Uterus (tissue), 3 donors: ENCODE measurements at regions not wholly inside any gene's neighbourhood (a gene's known extent, or its start where the extent isn't known, plus 50 kb on each side); places are given as distances from the start of the nearest gene placed in this dataset.
"Not testable (repeated sequence)": the region's sequence is repeated elsewhere in the genome, so short reads cannot be mapped to it uniquely, and the experiment has no call there.

ENCODE experiments used
- DNase-seq, 2 donors: peaks; one replicate each; pipeline ENCODE4 v3.0.0-alpha.2; 2019 to 2020
- H3K27ac ChIP-seq, 2 donors: fragments of 200-600 bp; sonication (generic); 1 replicate in 1 of 2; 2 replicates in 1 of 2; pipeline ENCODE4 v1.5.1; 2016 to 2018
- H3K27me3 ChIP-seq, 2 donors: fragments of 200-600 bp; sonication (generic); one replicate each; pipeline ENCODE4 v1.5.1; 2018 to 2019; ENCODE audit warnings: control low read depth in 1 of 2
- H3K36me3 ChIP-seq, 2 donors: fragments of 200-600 bp; sonication (generic); one replicate each; pipeline ENCODE4 v1.5.1; 2019; ENCODE audit warnings: control low read depth in 1 of 2
- H3K4me1 ChIP-seq, 2 donors: fragments of 200-600 bp; sonication (generic); one replicate each; pipeline ENCODE4 v1.5.1; 2018 to 2019; ENCODE audit warnings: control low read depth in 1 of 2
- H3K4me3 ChIP-seq, 2 donors: fragments of 200-600 bp; sonication (generic); 1 replicate in 1 of 2; 2 replicates in 1 of 2; pipeline ENCODE4 v1.5.1; 2018 to 2019; ENCODE audit warnings: mild to moderate bottlenecking in 1 of 2
- H3K9me3 ChIP-seq, 2 donors: fragments of 200-600 bp; sonication (generic); one replicate each; pipeline ENCODE4 v1.5.1; 2019; ENCODE audit warnings: control low read depth in 1 of 2
- POLR2A ChIP-seq, 2 donors: fragments of 450-650 bp; IDR thresholded peaks; one replicate each; pipeline ENCODE4 v1.6.1; 2016; ENCODE audit warnings: antibody characterized with exemption in 2 of 2, mild to moderate bottlenecking in 1 of 2, moderate library complexity in 1 of 2
- intact Hi-C: fragments of 100-400 bp; cut with DNase I; formaldehyde crosslinking; loops from one replicate; pipeline ENCODE4 v1.15.1; 2023; ENCODE audit warnings: low total_unique reads
- TF ChIP-seq, protein P1 (sequence below), 4 experiments: fragments of 200-600 bp in 2 of 4; fragments of 450-650 bp in 2 of 4; sonication (generic) in 2 of 4; IDR thresholded peaks; one replicate each; pipeline ENCODE4 v1.5.1; 2016 to 2019; ENCODE audit warnings: antibody characterized with exemption in 4 of 4, mild to moderate bottlenecking in 2 of 4, moderate library complexity in 1 of 4
- donor health status: DM: yes; HTN: yes; CAD: no.

DNA sequence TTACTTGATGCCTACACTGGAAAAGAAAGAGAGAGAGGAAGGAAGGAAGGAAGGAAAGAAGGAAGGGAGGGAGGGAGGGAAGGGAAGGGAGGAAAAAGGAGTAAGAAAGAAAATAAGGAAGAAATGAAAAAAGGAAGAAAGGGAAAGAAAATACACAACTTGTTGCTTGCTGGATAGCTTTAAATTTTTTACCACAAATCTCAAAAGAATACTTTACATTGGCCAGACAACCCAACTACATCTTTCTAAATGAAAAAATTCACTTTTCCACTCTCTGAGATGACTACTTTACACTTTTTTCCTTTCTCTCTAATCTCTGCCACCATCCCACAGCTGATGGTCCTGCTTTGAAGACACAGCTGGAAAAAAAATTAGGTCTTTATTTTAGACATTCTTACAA is 228.9 kb upstream of the FAM78B start:
- no peak overlapping the region for H3K27ac ChIP-seq
- no peaks in the 10 kb centered on the region for H3K9me3 ChIP-seq
- H3K4me3 ChIP-seq: no peak overlapping the region
- no peaks in the 10 kb centered on the region for H3K36me3 ChIP-seq
- no peak for TF ChIP-seq POLR2A (IDR thresholded peaks at IDR 0.05)
- TF ChIP-seq, protein P1, sequence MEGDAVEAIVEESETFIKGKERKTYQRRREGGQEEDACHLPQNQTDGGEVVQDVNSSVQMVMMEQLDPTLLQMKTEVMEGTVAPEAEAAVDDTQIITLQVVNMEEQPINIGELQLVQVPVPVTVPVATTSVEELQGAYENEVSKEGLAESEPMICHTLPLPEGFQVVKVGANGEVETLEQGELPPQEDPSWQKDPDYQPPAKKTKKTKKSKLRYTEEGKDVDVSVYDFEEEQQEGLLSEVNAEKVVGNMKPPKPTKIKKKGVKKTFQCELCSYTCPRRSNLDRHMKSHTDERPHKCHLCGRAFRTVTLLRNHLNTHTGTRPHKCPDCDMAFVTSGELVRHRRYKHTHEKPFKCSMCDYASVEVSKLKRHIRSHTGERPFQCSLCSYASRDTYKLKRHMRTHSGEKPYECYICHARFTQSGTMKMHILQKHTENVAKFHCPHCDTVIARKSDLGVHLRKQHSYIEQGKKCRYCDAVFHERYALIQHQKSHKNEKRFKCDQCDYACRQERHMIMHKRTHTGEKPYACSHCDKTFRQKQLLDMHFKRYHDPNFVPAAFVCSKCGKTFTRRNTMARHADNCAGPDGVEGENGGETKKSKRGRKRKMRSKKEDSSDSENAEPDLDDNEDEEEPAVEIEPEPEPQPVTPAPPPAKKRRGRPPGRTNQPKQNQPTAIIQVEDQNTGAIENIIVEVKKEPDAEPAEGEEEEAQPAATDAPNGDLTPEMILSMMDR (IDR thresholded peaks at IDR 0.05): no peak
- H3K4me1 ChIP-seq: no peaks in the 10 kb centered on the region
- intact Hi-C loops: no loop called here
- H3K27me3 ChIP-seq: no peaks in the 10 kb centered on the region
- DNase-seq: no peak

DNA sequence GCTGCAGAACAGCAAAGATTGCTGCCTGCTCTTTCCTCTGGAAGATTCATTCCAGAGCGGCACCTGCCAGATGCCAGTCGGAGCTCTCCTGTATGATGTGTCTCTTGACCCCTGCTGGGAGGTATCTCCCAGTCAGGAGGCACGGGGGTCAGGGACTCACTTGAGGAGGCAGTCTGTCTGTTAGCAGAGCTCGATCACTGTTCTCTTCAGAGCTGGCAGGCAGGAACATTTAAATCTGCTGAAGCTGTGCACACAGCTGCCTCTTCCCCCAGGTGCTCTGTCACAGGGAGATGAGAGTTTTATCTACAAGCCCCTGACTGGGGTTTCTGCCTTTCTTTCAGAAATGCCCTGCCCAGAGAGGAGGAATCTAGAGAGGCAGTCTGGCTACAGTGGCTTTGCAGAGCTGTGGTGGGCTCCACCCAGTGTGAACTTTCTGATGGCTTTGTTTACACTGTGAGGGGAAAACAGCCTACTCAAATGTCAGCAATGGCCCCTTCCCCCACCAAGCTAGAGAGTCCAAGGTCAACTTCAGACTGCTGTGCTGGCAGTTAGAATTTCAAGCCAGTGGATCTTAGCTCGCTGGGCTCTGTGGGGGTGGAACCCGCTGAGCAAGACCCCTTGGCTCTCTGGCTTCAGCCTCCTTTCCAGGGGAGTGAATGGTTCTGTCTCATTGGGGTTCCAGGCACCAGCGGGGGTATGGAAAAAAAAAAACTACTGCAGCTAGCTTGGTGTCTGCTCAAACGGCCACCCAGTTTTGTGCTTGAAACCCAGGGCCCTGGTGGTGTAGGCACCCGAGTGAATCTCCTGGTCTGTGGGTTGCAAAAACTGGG is 242.7 kb upstream of the FAM78B start:
- not testable (repeated sequence) for H3K9me3 ChIP-seq, H3K4me1 ChIP-seq

DNA sequence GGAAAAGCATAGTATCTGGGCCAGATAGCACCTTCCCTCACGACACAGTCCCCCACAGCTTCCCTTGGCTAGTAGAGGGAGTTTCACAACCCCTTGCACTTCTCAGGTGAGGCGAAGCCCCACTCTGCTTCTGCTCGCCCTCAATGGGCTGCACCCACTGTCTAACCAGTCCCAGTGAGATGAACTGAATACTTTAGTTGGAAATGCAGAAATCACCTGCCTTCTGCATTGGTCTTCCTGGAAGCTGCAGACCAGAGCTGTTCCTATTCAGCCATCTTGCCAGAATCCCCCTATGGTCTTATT is 243.2 kb upstream of the FAM78B start:
- intact Hi-C loops: no loop called here

More for the DNA sequence above, 242.7 kb upstream of the FAM78B start:
- H3K4me3 ChIP-seq, H3K36me3 ChIP-seq, H3K27me3 ChIP-seq, intact Hi-C loops, DNase-seq, H3K27ac ChIP-seq: not testable (repeated sequence)

DNA sequence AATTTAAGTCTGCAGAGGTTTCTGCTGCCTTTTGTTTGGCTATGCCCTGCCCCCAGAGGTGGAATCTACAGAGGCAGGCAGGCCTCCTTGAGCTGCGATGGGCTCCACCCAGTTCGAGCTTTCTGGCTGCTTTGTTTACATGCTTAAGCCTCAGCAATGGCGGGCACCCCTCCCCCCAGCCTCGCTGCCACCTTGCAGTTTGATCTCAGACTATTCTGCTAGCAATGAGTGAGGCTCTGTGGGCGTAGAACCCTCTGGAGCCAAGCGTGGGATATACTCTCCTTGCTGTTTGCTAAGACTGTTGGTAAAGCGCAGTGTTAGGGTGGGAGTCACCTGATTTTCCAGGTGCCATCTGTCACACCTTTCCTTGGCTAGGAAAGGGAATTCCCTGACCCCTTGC is 250.0 kb upstream of the FAM78B start:
- H3K4me1 ChIP-seq, H3K27me3 ChIP-seq, intact Hi-C loops, H3K36me3 ChIP-seq, H3K4me3 ChIP-seq, H3K9me3 ChIP-seq, H3K27ac ChIP-seq, DNase-seq: not testable (repeated sequence)

More for the DNA sequence above, 243.2 kb upstream of the FAM78B start:
- no peak for TF ChIP-seq POLR2A (IDR thresholded peaks at IDR 0.05)
- TF ChIP-seq, protein P1 (IDR thresholded peaks at IDR 0.05): no peak
- Histone ChIP-seq H3K4me1 (no peaks in the 10 kb centered on the region), H3K27me3 (no peaks in the 10 kb centered on the region), H3K36me3 (no peaks in the 10 kb centered on the region), H3K4me3 (no peak overlapping the region), H3K27ac (no peak overlapping the region), H3K9me3 (no peaks in the 10 kb centered on the region)
- no peak for DNase-seq

DNA sequence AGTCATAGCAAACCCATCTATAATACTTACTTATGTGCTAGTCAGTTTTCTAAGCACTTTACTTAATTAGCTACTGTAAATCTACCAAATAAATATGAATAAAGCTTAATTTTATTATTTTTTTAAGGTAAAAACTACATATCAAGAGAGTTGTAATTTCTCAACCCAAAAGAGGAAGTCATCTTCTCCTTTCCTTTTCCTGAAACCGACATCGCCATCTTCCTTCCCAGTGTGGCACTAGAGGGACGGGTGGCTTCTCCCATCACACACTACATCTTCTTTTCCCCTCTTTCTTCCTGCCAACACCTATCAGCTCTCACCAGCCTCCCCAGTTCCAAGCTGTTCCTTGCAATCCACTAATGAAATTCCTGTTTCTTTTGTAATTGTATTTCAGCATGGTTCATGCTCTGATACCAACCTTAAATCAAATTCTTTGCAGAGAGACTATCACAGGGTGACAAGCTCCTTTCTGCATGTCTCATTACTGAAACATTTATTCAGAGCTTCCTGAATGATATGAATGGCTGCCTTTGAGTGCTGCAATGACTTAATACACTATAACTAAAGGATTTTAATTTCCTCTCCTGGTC is 251.6 kb upstream of the FAM78B start:
- H3K27ac ChIP-seq: no peak overlapping the region
- TF ChIP-seq, protein P1 (IDR thresholded peaks at IDR 0.05): no peak
- TF ChIP-seq POLR2A (IDR thresholded peaks at IDR 0.05): no peak
- H3K27me3 ChIP-seq: no peaks in the 10 kb centered on the region
- intact Hi-C loops: no loop called here
- no peak for DNase-seq
- no peaks in the 10 kb centered on the region for H3K9me3 ChIP-seq
- no peak overlapping the region for H3K4me3 ChIP-seq
- no peaks in the 10 kb centered on the region for H3K36me3 ChIP-seq
- H3K4me1 ChIP-seq: no peaks in the 10 kb centered on the region

DNA sequence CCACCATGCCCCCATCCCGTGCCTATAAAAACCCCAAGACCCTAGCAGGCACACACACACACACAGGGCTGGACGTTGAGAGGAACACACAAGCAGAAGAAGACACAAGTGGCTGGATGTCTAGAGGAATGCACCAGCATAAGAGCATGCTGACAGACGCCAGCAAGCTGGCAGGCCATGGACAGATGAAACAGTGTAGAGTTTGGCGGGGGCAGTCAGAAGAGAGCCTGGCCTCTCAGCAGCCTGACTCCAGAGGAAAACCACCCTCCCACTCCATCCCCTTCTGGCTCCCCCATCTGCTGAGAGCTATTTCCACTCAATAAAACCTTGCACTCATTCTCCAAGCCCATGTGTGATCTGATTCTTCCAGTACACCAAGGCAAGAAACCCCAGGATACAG is 255.8 kb upstream of the FAM78B start:
- DNase-seq, intact Hi-C loops, H3K27ac ChIP-seq, H3K27me3 ChIP-seq, H3K36me3 ChIP-seq, H3K9me3 ChIP-seq, H3K4me1 ChIP-seq, H3K4me3 ChIP-seq: not testable (repeated sequence)
